ENCODE measurements at regions not wholly inside any gene's neighbourhood (a gene's known extent, or its start where the extent isn't known, plus 50 kb on each side); places are given as distances from the start of the nearest gene placed in this dataset.
"Not testable (repeated sequence)": the region's sequence is repeated elsewhere in the genome, so short reads cannot be mapped to it uniquely, and the experiment has no call there.

GRCh38 chr20:11178946-11179654 lies 505.3 kb upstream of the JAG1 start:
- Histone ChIP-seq H3K9me3 (no peaks in the 10 kb centered on the region), H3K4me1 (peaks cover 0 to 34% (median 5%) of the 10 kb centered on the region in 4 donors), H3K4me3 (no peak overlapping the region), H3K36me3 (no peaks in the 10 kb centered on the region), H3K27me3 (no peaks in the 10 kb centered on the region), H3K27ac (peak overlapping the region; percentile 0 to 27)
- no peak for DNase-seq
- intact Hi-C loops (cut with DNase I; ENCODE audit: low total_unique reads) = no loop called here
- TF ChIP-seq, protein P1, sequence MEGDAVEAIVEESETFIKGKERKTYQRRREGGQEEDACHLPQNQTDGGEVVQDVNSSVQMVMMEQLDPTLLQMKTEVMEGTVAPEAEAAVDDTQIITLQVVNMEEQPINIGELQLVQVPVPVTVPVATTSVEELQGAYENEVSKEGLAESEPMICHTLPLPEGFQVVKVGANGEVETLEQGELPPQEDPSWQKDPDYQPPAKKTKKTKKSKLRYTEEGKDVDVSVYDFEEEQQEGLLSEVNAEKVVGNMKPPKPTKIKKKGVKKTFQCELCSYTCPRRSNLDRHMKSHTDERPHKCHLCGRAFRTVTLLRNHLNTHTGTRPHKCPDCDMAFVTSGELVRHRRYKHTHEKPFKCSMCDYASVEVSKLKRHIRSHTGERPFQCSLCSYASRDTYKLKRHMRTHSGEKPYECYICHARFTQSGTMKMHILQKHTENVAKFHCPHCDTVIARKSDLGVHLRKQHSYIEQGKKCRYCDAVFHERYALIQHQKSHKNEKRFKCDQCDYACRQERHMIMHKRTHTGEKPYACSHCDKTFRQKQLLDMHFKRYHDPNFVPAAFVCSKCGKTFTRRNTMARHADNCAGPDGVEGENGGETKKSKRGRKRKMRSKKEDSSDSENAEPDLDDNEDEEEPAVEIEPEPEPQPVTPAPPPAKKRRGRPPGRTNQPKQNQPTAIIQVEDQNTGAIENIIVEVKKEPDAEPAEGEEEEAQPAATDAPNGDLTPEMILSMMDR (IDR thresholded peaks at IDR 0.05) = no peak

DNA sequence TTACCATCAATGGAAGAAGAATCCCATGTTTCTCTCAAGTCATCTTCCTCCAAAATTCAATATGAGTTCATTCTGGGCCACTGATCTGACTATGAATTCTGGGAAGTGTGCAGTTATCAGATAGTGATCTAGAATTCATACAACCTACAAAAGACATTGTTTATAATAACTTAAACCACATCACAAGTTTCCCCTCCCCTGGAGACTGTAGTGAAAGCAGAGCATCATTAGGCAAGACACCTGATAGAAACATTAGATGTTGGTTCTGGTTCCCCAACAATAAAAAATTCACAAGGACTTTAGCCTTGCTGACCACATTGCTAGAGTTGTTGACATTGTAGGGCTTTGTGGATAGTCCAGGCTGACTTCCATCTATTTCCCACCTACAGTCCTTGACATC lies 506.4 kb upstream of the JAG1 start:
- intact Hi-C loops (cut with DNase I; ENCODE audit: low total_unique reads) = no loop called here
- H3K4me3 ChIP-seq = no peak overlapping the region
- H3K36me3 ChIP-seq = no peaks in the 10 kb centered on the region
- TF ChIP-seq, protein P1 (IDR thresholded peaks at IDR 0.05) = no peak
- no peaks in the 10 kb centered on the region for H3K27me3 ChIP-seq
- H3K4me1 ChIP-seq = peaks cover 0 to 23% (median 4%) of the 10 kb centered on the region in 4 donors
- H3K27ac ChIP-seq = no peak overlapping the region
- H3K9me3 ChIP-seq = no peaks in the 10 kb centered on the region
- no peak for DNase-seq

- DNase-seq; H3K27ac ChIP-seq; H3K4me3 ChIP-seq; H3K27me3 ChIP-seq; intact Hi-C loops (cut with DNase I; ENCODE audit: low total_unique reads); H3K36me3 ChIP-seq; H3K9me3 ChIP-seq: not testable (repeated sequence)
- H3K4me1 ChIP-seq = peaks cover 0 to 14% (median 2%) of the 10 kb centered on the region in 4 donors
Measured at GRCh38 chr20:11181129-11181528, 507.3 kb upstream of the JAG1 start.

DNA sequence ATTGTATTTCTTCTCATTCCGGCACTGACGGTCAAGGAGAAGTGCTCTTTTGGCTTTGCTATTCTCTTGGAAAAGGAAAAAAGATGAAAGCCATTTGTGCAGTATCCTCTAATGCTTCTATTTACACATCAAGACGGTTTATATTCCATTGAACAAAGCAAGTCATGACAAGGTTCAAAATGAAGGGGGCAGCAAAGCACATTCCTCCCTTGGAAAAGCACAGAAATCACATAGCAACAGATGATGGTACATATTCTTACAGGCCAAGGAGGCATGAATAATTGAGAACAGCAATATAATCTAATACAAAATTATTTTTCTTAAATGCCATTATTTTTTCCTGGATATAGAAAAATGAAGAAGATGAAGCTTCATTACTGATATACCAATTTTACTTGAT lies 508.2 kb upstream of the JAG1 start:
- intact Hi-C loops (cut with DNase I; ENCODE audit: low total_unique reads) = no loop called here
- TF ChIP-seq, protein P1 (IDR thresholded peaks at IDR 0.05) = no peak
- Histone ChIP-seq H3K27ac (no peak overlapping the region), H3K4me3 (no peak overlapping the region), H3K9me3 (no peaks in the 10 kb centered on the region), H3K36me3 (no peaks in the 10 kb centered on the region), H3K27me3 (no peaks in the 10 kb centered on the region), H3K4me1 (peaks cover 0 to 13% (median 2%) of the 10 kb centered on the region in 4 donors)
- no peak for DNase-seq

GRCh38 chr20:11182720-11183119 lies 508.9 kb upstream of the JAG1 start:
- no peaks in the 10 kb centered on the region for H3K36me3 ChIP-seq
- no peak overlapping the region for H3K4me3 ChIP-seq
- no peak overlapping the region for H3K27ac ChIP-seq
- intact Hi-C loops (cut with DNase I; ENCODE audit: low total_unique reads) = no loop called here
- TF ChIP-seq, protein P1 (IDR thresholded peaks at IDR 0.05) = no peak
- peaks cover 0 to 13% (median 2%) of the 10 kb centered on the region in 4 donors for H3K4me1 ChIP-seq
- DNase-seq = peak in 1 of 2 donors; percentile 45
- H3K9me3 ChIP-seq = no peaks in the 10 kb centered on the region
- H3K27me3 ChIP-seq = no peaks in the 10 kb centered on the region

DNA sequence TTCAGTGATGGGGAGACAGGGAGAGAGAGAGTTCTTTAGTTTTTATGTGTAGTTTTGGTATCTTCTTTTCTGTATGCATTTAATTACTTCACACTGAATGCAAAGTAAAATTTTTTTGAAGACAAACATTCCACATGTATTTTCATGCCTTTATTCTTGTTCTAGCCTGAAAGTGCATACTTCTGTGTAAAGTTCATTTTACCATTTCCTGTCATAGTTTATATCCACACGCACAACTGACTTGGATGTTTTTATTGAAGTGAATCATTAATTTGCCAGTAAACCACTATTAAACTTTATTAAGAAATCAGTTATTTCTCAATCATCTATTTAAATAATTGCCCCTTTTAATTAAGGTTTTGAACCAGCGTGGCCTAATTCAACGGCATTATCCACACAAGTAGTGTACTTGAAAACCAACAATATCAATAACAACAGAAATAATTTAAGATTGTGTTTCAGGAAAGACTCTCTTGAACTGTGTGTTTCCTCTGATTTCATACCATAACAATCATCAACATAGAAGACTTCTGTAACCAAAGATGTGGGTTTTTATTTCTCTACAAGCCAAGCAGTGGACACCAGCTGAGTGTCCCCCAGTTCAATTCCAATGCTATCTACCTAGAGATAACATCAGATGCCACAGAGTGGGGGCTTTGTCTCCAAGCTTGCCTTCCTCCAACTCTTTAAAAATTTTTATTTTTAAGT lies 512.7 kb upstream of the JAG1 start:
- H3K27me3 ChIP-seq = no peaks in the 10 kb centered on the region
- no peak overlapping the region for H3K27ac ChIP-seq
- DNase-seq = no peak
- no peaks in the 10 kb centered on the region for H3K9me3 ChIP-seq
- H3K36me3 ChIP-seq = no peaks in the 10 kb centered on the region
- no peaks in the 10 kb centered on the region for H3K4me1 ChIP-seq
- intact Hi-C loops (cut with DNase I; ENCODE audit: low total_unique reads) = no loop called here
- no peak overlapping the region for H3K4me3 ChIP-seq
- TF ChIP-seq, protein P1 (IDR thresholded peaks at IDR 0.05) = no peak

Data from tibial artery (tissue), 4 donors.